PC-3 (cell line): ENCODE measurements at regions not wholly inside any gene's neighbourhood (a gene's known extent, or its start where the extent isn't known, plus 50 kb on each side); places are given as distances from the start of the nearest gene placed in this dataset.

Source experiments
- ATAC-seq: fragments of 200-7000 bp; cut with Tn5 transposase; 2 replicates; pipeline ENCODE4 v1.9.1; 2020; ENCODE audit warnings: mild to moderate bottlenecking, moderate library complexity
- BruUV-seq: library from RNA; stranded (reverse); fragments of 400-500 nt; replicated peaks from 2 replicates; lab custom pipeline; 2021; lab: Mats Ljungman, UMichigan
- CTCF ChIA-PET: fragments of 300-600 bp; sonication (Branson Sonifier 250); formaldehyde crosslinking; loops from one replicate; lab custom pipeline; 2022; ENCODE audit warnings: antibody characterized with exemption; lab: Charles Lee
- POLR2A ChIA-PET: fragments of 300-600 bp; sonication (Branson Sonifier 250); formaldehyde crosslinking; loops from one replicate; lab custom pipeline; 2022; ENCODE audit warnings: antibody characterized with exemption; ENCODE audit not compliant: unreplicated experiment; lab: Charles Lee
- DNase-seq: peaks from one replicate; pipeline ENCODE4 v3.0.0-alpha.2; 2015
- H2AFZ ChIP-seq: fragments of 300-600 bp; sonication (generic); 2 replicates; pipeline ENCODE4 v1.6.0; 2016; ENCODE audit warnings: antibody characterized with exemption, low read length
- H3F3A ChIP-seq: fragments of 300-600 bp; sonication (generic); one replicate; pipeline ENCODE4 v1.6.0; 2017; ENCODE audit warnings: antibody characterized with exemption, low read length, control low read depth, mild to moderate bottlenecking; ENCODE audit not compliant: unreplicated experiment
- H3K27ac ChIP-seq: fragments of 300-600 bp; sonication (generic); 2 replicates; pipeline ENCODE4 v1.5.1; 2016; ENCODE audit warnings: mild to moderate bottlenecking, low read length
- H3K27me3 ChIP-seq: fragments of 300-600 bp; sonication (generic); 2 replicates; pipeline ENCODE4 v1.6.1; 2016; ENCODE audit warnings: low read length, mixed read lengths
- H3K36me3 ChIP-seq: fragments of 300-600 bp; sonication (generic); 2 replicates; pipeline ENCODE4 v1.6.1; 2016; ENCODE audit warnings: low read depth, mixed run types, low read length, mixed read lengths
- H3K4me1 ChIP-seq: fragments of 300-600 bp; sonication (generic); 2 replicates; pipeline ENCODE4 v1.5.1; 2016; ENCODE audit warnings: low read length; ENCODE audit not compliant: insufficient read depth
- H3K4me2 ChIP-seq: fragments of 300-600 bp; sonication (generic); 2 replicates; pipeline ENCODE4 v1.6.0; 2016; ENCODE audit warnings: low read length
- H3K4me3 ChIP-seq: fragments of 300-600 bp; sonication (generic); 2 replicates; pipeline ENCODE4 v1.5.1; 2016; ENCODE audit warnings: mild to moderate bottlenecking, low read length, mixed read lengths
- H3K79me2 ChIP-seq: fragments of 300-600 bp; sonication (generic); 2 replicates; pipeline ENCODE4 v1.6.1; 2017; ENCODE audit warnings: low read length, mixed read lengths
- H3K9ac ChIP-seq: fragments of 300-600 bp; sonication (generic); 2 replicates; pipeline ENCODE4 v1.6.0; 2016; ENCODE audit warnings: mild to moderate bottlenecking, low read length
- H3K9me2 ChIP-seq: fragments of 300-600 bp; sonication (generic); replicated peaks from 2 replicates; pipeline ENCODE4 v1.6.1; 2016; ENCODE audit warnings: mixed run types, low read length, mixed read lengths
- H3K9me3 ChIP-seq: fragments of 300-600 bp; sonication (generic); 2 replicates; pipeline ENCODE4 v1.6.1; 2016; ENCODE audit warnings: low read length, mixed read lengths
- H4K20me1 ChIP-seq: fragments of 300-600 bp; sonication (generic); 2 replicates; pipeline ENCODE4 v1.6.1; 2016; ENCODE audit warnings: low read length, mixed read lengths
- CTCF ChIP-seq: fragments of 300-600 bp; sonication (generic); conservative IDR thresholded peaks from 2 replicates; pipeline ENCODE4 v1.5.1; 2017; ENCODE audit warnings: antibody characterized with exemption, low read depth, mild to moderate bottlenecking, low read length
- EZH2 ChIP-seq: fragments of 300-600 bp; sonication (generic); IDR thresholded peaks from one replicate; pipeline ENCODE4 v1.6.1; 2017; ENCODE audit warnings: antibody characterized with exemption, mild to moderate bottlenecking, low read length; ENCODE audit not compliant: unreplicated experiment
- EZH2phosphoT487 ChIP-seq: fragments of 300-600 bp; sonication (generic); IDR thresholded peaks from 2 replicates; pipeline ENCODE4 v1.6.1; 2018; ENCODE audit warnings: mild to moderate bottlenecking, antibody characterized with exemption, low read length, borderline replicate concordance
- intact Hi-C: fragments of 100-400 bp; cut with micrococcal nuclease; formaldehyde crosslinking; loops from 2 replicates; pipeline ENCODE4 v1.9.0; 2023

GRCh38 chr11:71305451-71306125, 53.2 kb upstream of the SHANK2 start:
- no peak overlapping the region for H3K9ac ChIP-seq
- no peak overlapping the region for H2AFZ ChIP-seq
- no peaks in the 10 kb centered on the region for H3K9me2 ChIP-seq
- peaks cover 8% of the 10 kb centered on the region for H3K4me1 ChIP-seq
- no peak for DNase-seq
- POLR2A ChIA-PET = no interaction called here
- H3F3A ChIP-seq = no peaks in the 10 kb centered on the region
- H3K4me3 ChIP-seq = no peak overlapping the region
- no peak overlapping the region for H3K4me2 ChIP-seq
- no peaks in the 10 kb centered on the region for H3K9me3 ChIP-seq
- no peaks in the 10 kb centered on the region for H3K27me3 ChIP-seq
- BruUV-seq = no TSS peak
- CTCF ChIA-PET = no interaction called here
- TF ChIP-seq CTCF (no peak), EZH2 (no peak)
- ATAC-seq = no peak
- H4K20me1 ChIP-seq = no peaks in the 10 kb centered on the region
- H3K79me2 ChIP-seq = no peaks in the 10 kb centered on the region
- H3K27ac ChIP-seq = no peak overlapping the region
- intact Hi-C loops = no loop called here
- H3K36me3 ChIP-seq = no peaks in the 10 kb centered on the region

GRCh38 chr11:71305041-71305440, 52.7 kb upstream of the SHANK2 start:
- no peak overlapping the region for H3K27ac ChIP-seq
- POLR2A ChIA-PET = no interaction called here
- BruUV-seq = no TSS peak

GRCh38 chr11:71304491-71304890, 52.1 kb upstream of the SHANK2 start:
- Histone ChIP-seq H2AFZ (no peak overlapping the region), H3K27ac (no peak overlapping the region), H3K36me3 (no peaks in the 10 kb centered on the region), H3K27me3 (no peaks in the 10 kb centered on the region), H3K9me2 (no peaks in the 10 kb centered on the region), H3K9me3 (no peaks in the 10 kb centered on the region), H3K4me2 (no peak overlapping the region), H3K4me1 (peaks cover 19% of the 10 kb centered on the region), H3K9ac (no peak overlapping the region), H3F3A (no peaks in the 10 kb centered on the region), H4K20me1 (no peaks in the 10 kb centered on the region), H3K79me2 (no peaks in the 10 kb centered on the region), H3K4me3 (no peak overlapping the region)
- POLR2A ChIA-PET = no interaction called here
- no peak for DNase-seq
- ATAC-seq = no peak
- no peak for TF ChIP-seq EZH2
- no peak for TF ChIP-seq EZH2phosphoT487
- no peak for TF ChIP-seq CTCF
- CTCF ChIA-PET = no interaction called here
- no TSS peak for BruUV-seq
- intact Hi-C loops = no loop called here

More at GRCh38 chr11:71305041-71305440, 52.7 kb upstream of the SHANK2 start:
- Histone ChIP-seq H3K9me3 (no peaks in the 10 kb centered on the region), H3K27me3 (no peaks in the 10 kb centered on the region), H3F3A (no peaks in the 10 kb centered on the region), H3K4me3 (no peak overlapping the region), H3K79me2 (no peaks in the 10 kb centered on the region), H3K4me1 (peaks cover 14% of the 10 kb centered on the region), H2AFZ (no peak overlapping the region), H4K20me1 (no peaks in the 10 kb centered on the region), H3K4me2 (no peak overlapping the region), H3K9ac (no peak overlapping the region), H3K9me2 (no peaks in the 10 kb centered on the region), H3K36me3 (no peaks in the 10 kb centered on the region)
- CTCF ChIA-PET = no interaction called here
- TF ChIP-seq CTCF = no peak
- DNase-seq (no peak), ATAC-seq (no peak)
- intact Hi-C loops = no loop called here
